ENCODE measurements at regions not wholly inside any gene's neighbourhood (a gene's known extent, or its start where the extent isn't known, plus 50 kb on each side); places are given as distances from the start of the nearest gene placed in this dataset.

DNA sequence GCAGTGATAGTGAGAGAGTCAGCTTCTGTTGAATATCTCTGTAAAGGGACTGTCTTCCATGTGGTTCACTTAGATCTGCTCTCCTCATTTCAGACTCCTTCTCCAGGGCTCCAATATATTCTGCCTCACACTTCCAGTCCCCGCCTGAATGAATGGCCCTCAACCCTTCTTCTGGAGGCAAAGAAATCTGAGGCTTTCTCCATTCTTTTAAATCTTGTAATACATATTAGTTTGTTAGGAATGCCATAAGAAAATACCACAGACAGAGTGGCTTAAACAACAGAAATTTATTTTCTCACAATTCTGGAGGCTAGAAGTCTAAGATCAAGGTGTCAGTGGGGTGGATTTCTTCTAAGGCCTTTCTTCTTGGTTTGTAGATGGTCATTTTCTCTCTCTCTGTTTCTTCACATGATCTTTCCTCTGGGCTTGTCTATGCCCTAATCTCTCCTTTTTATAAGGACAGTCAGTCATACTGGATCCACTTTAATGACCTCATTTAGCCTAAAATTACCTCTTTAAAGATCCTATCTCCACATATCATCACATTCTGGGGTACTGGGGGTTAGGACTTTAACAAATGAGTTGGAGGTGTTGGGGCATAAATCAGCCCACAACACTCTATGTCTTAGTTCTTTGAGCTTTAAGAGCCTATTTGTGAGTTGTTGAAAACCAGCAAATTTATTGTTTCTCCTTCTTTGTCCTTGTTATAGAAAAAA, 128.5 kb upstream of the KCNK2 start:
- TF ChIP-seq, protein P1, sequence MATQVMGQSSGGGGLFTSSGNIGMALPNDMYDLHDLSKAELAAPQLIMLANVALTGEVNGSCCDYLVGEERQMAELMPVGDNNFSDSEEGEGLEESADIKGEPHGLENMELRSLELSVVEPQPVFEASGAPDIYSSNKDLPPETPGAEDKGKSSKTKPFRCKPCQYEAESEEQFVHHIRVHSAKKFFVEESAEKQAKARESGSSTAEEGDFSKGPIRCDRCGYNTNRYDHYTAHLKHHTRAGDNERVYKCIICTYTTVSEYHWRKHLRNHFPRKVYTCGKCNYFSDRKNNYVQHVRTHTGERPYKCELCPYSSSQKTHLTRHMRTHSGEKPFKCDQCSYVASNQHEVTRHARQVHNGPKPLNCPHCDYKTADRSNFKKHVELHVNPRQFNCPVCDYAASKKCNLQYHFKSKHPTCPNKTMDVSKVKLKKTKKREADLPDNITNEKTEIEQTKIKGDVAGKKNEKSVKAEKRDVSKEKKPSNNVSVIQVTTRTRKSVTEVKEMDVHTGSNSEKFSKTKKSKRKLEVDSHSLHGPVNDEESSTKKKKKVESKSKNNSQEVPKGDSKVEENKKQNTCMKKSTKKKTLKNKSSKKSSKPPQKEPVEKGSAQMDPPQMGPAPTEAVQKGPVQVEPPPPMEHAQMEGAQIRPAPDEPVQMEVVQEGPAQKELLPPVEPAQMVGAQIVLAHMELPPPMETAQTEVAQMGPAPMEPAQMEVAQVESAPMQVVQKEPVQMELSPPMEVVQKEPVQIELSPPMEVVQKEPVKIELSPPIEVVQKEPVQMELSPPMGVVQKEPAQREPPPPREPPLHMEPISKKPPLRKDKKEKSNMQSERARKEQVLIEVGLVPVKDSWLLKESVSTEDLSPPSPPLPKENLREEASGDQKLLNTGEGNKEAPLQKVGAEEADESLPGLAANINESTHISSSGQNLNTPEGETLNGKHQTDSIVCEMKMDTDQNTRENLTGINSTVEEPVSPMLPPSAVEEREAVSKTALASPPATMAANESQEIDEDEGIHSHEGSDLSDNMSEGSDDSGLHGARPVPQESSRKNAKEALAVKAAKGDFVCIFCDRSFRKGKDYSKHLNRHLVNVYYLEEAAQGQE (IDR thresholded peaks at IDR 0.05; ENCODE audit: low read depth, low read length), result no peak
- no peak for TF ChIP-seq EZH2phosphoT487 (IDR thresholded peaks at IDR 0.05; ENCODE audit: borderline replicate concordance, low read depth)
- TF ChIP-seq, protein P2, sequence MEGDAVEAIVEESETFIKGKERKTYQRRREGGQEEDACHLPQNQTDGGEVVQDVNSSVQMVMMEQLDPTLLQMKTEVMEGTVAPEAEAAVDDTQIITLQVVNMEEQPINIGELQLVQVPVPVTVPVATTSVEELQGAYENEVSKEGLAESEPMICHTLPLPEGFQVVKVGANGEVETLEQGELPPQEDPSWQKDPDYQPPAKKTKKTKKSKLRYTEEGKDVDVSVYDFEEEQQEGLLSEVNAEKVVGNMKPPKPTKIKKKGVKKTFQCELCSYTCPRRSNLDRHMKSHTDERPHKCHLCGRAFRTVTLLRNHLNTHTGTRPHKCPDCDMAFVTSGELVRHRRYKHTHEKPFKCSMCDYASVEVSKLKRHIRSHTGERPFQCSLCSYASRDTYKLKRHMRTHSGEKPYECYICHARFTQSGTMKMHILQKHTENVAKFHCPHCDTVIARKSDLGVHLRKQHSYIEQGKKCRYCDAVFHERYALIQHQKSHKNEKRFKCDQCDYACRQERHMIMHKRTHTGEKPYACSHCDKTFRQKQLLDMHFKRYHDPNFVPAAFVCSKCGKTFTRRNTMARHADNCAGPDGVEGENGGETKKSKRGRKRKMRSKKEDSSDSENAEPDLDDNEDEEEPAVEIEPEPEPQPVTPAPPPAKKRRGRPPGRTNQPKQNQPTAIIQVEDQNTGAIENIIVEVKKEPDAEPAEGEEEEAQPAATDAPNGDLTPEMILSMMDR (IDR thresholded peaks at IDR 0.05), result no peak
- no peak for TF ChIP-seq YY1 (IDR thresholded peaks at IDR 0.05; ENCODE audit: low read depth)
- TF ChIP-seq GABPA (IDR thresholded peaks at IDR 0.05; ENCODE audit: low read depth), result no peak
- no peak for TF ChIP-seq CHD2 (IDR thresholded peaks at IDR 0.05; ENCODE audit: low read length, partially characterized antibody)

Measured in SK-N-SH (cell line).